Skeletal muscle tissue (tissue), 3 donors: ENCODE measurements at regions not wholly inside any gene's neighbourhood (a gene's known extent, or its start where the extent isn't known, plus 50 kb on each side); places are given as distances from the start of the nearest gene placed in this dataset.
"Not testable (repeated sequence)": the region's sequence is repeated elsewhere in the genome, so short reads cannot be mapped to it uniquely, and the experiment has no call there.

Source experiments
- H3K27ac ChIP-seq: one replicate; pipeline ENCODE4 v1.7.0; 2013; ENCODE audit warnings: mild to moderate bottlenecking, low read depth, low read length, inconsistent platforms
- H3K27me3 ChIP-seq, 3 donors: one replicate each; pipeline ENCODE4 v1.7.0; 2013; ENCODE audit warnings: low read length in 3 of 3; ENCODE audit not compliant: control insufficient read depth in 3 of 3, insufficient read depth in 3 of 3
- H3K36me3 ChIP-seq, 3 donors: one replicate each; pipeline ENCODE4 v1.7.0; 2013; ENCODE audit warnings: low read length in 3 of 3; ENCODE audit not compliant: control insufficient read depth in 3 of 3, insufficient read depth in 3 of 3
- H3K4me1 ChIP-seq, 3 donors: one replicate each; pipeline ENCODE4 v1.7.0; 2013; ENCODE audit warnings: low read length in 3 of 3, mild to moderate bottlenecking in 3 of 3; ENCODE audit not compliant: control insufficient read depth in 3 of 3, insufficient read depth in 3 of 3
- H3K4me3 ChIP-seq, 3 donors: one replicate each; pipeline ENCODE4 v1.7.0; 2013; ENCODE audit warnings: low read length in 3 of 3
- H3K9ac ChIP-seq, 3 donors: one replicate each; pipeline ENCODE4 v1.7.0; 2013; ENCODE audit warnings: low read length in 3 of 3, mild to moderate bottlenecking in 3 of 3, moderate library complexity in 2 of 3, low read depth in 1 of 3
- H3K9me3 ChIP-seq, 3 donors: one replicate each; pipeline ENCODE4 v1.7.0; 2013; ENCODE audit warnings: low read length in 3 of 3; ENCODE audit not compliant: control insufficient read depth in 3 of 3
- donor health status: Osteomylitis.

DNA sequence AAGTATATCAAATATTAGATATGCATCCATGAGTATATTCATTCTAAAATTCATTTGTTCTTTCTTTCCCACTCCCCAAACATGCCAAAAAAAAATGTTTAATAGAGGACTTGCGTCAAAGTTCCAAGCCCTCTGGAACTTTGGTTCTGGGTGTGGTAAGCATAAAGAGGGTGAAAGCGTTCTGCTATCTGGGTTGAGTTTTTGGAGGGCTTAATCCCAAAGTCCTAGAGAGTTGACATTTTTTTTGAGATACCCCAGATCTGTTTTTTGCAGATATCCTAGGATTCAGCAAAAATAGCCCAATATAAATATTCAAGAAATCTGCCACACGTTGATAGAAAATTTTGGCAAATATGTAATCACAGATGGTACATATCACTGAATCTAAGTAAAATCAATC lies 424.3 kb upstream of the CBLB start:
- Histone ChIP-seq H3K4me3 (no peak overlapping the region), H3K9ac (no peak overlapping the region), H3K27ac (no peak overlapping the region), H3K27me3 (no peaks in the 10 kb centered on the region), H3K9me3 (no peaks in the 10 kb centered on the region), H3K36me3 (no peaks in the 10 kb centered on the region), H3K4me1 (no peaks in the 10 kb centered on the region)

DNA sequence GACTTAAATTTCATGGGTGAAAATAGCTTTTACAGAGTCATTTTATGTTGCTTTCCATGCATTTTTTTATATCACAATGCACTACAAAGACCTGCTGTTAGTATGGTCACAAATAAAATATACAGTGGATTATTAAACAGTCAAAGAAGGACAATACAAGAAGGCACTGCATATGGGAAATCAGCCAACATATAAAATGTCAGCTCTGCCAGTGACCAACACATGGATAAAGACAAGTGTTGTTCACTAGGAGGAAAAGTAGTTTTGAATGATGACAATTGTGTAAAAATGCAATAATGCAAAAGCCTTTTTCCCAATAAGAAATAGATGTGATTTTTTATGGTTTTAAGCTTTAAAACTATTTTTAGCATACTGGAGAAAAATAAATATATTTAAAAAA lies 425.3 kb upstream of the CBLB start:
- Histone ChIP-seq H3K36me3 (no peaks in the 10 kb centered on the region), H3K27me3 (no peaks in the 10 kb centered on the region), H3K4me3 (no peak overlapping the region), H3K9ac (no peak overlapping the region), H3K27ac (no peak overlapping the region), H3K4me1 (no peaks in the 10 kb centered on the region), H3K9me3 (no peaks in the 10 kb centered on the region)

DNA sequence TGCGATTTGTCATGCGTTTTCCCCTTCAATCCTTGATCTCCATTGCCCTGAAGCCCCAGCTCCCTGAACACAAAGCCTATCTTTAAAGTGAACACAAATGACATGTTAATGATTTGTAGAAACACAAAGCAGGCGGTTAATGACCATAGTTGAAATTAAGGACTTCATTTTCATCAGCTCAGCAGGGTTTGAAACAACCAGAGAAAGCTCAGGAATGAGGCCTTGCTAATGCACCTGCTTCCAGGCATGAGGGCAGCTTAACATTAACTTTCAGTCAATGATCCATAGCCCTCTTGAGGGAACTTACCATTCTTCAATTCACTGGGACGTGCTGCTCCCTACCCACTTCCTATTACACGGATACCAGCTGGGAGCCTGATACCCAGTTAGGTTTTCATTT lies 427.2 kb upstream of the CBLB start:
- H3K9ac ChIP-seq: no peak overlapping the region
- no peaks in the 10 kb centered on the region for H3K4me1 ChIP-seq
- H3K9me3 ChIP-seq: no peaks in the 10 kb centered on the region
- no peak overlapping the region for H3K4me3 ChIP-seq
- no peak overlapping the region for H3K27ac ChIP-seq
- H3K27me3 ChIP-seq: no peaks in the 10 kb centered on the region
- H3K36me3 ChIP-seq: no peaks in the 10 kb centered on the region

DNA sequence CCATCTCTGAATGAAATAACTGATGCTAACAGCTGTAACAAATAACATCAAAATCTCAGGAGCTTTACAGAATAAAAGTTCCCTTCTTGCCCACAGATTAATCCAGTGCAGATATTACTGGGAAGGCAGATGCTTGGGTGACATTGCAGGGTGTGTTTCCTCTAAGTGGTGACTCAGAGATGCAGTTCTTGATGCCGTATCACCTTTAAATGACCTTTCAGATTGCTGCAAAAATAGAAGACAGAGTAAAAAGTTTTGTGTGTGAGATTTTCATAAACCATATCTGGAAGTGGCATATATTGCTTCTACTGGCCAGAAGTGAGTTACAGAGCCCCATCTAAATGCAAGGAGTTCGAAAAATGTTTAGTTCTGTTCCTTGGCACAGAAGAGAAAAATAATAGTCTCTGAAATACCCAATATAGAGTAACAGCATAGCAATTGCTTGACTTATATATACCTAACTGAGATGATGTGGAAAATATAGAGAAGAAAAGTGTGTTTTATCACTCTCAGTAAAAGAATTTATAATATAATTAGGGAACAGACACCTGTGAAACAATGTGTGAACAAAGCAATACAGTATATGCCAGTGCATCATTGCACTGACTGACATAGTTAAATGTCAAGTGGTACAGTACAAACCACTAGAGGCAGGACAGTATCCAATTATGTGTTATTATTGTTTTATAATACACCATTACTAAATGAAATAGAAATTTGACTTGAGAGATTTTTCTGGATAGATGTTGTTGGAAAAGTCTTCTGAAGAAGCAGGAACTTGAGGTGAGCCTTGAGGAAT lies 430.7 kb upstream of the CBLB start:
- Histone ChIP-seq H3K36me3 (no peaks in the 10 kb centered on the region), H3K4me1 (no peaks in the 10 kb centered on the region), H3K9ac (no peak overlapping the region), H3K27me3 (no peaks in the 10 kb centered on the region), H3K9me3 (no peaks in the 10 kb centered on the region), H3K27ac (no peak overlapping the region), H3K4me3 (no peak overlapping the region)

DNA sequence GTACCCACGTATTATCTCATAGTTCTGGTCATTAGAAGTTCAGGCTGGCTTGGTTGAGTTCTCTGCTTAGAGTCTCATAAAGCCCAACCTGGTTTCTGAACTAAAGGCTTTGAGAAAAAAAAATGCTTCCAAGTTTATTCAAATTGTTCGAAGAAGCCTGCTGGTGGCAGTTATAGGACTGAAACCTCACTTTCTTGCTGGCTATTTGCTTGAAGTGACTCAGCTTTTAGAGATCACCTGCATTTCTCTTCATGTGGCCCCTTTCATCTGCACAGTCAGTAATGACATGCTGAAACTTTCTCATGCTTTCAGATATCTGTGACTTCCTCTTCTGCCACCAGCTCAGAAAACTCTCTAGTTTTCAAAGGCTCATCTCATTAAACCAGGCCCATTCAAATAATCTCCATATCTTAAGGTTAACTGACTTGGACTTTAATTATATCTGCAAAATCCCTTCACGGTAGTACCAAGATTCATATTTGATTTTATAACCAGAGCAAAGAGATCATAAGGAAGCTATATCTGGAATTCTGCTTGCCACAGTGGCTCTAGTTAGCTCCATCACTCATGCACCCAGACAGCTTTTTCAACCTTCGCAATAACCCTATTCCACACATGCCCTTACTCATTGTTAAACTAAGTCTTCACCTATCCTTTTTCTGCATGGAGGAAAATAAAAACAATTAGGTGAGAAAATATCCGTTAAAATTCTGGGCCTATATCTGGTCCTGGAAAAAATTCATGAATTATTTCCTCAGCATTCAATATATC lies 433.8 kb upstream of the CBLB start:
- Histone ChIP-seq H3K36me3 (no peaks in the 10 kb centered on the region), H3K27me3 (no peaks in the 10 kb centered on the region), H3K4me1 (no peaks in the 10 kb centered on the region), H3K27ac (no peak overlapping the region), H3K4me3 (no peak overlapping the region), H3K9me3 (no peaks in the 10 kb centered on the region), H3K9ac (no peak overlapping the region)

DNA sequence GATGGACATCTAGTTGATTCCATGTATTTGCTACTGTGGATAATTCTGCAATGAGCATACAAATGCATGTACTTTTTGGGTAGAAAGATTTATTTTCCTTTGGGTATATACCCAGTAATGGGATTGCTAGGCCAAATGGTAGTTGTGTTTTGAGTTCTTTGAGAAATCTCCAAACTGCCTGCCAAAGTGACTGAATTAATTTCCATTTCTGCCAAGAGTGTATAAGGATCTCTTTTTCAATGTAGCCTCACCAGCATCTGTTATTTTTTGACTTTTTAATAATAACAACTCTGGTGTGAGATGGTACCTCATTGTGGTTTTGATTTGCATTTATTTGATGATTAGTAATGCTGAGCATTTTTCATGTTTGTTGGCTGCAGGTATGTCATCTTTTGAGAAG lies 435.0 kb upstream of the CBLB start:
- H3K4me3 ChIP-seq: no peak overlapping the region
- no peak overlapping the region for H3K27ac ChIP-seq
- no peaks in the 10 kb centered on the region for H3K36me3 ChIP-seq
- no peaks in the 10 kb centered on the region for H3K9me3 ChIP-seq
- no peak overlapping the region for H3K9ac ChIP-seq
- H3K27me3 ChIP-seq: no peaks in the 10 kb centered on the region
- H3K4me1 ChIP-seq: no peaks in the 10 kb centered on the region

DNA sequence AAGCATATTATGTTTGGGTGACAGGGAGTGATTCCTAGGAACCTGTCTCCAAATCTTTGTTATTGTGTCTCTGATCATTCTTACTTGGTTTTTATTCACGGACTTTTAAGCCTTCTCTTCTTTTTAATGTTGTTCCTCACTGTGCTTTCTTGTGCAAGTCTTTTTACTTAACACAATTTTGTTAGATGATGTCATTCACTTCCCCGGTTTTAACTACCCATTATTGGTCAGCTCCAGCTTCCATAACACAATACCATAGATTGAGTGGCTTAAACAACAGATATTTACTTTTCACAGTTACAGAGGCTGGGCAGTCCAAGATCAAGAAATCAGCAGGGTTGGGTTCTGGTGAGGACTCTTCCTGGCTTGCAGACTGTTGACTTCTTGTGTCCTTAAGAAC lies 436.3 kb upstream of the CBLB start:
- H3K36me3 ChIP-seq: no peaks in the 10 kb centered on the region
- no peaks in the 10 kb centered on the region for H3K9me3 ChIP-seq

DNA sequence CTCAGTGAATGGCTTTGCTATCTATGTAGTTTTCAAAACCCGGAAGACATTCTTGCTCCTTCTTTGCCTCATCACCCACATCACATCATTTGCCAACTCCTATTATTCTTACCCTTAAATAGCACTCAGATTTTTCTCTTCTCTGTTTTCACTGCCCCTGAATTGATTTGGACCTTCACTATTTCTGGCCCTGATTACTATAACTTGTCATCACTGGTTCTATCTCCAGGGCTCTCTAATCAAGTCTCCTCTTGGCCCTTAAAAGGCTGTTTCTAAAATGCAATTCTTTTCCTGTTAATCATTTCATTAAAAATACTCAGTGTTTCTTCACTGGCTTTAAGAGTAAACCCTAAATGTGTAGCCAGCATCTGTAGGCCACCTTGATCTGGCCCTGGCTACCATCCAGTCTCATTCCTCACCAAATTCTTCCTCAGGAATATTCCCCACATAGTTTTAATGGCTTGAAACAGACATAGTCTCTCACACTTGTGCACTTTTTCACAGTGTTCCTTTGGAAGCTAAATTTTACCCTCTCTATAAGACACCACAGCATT lies 437.1 kb upstream of the CBLB start:
- Histone ChIP-seq H3K9me3 (no peaks in the 10 kb centered on the region), H3K4me1 (no peaks in the 10 kb centered on the region), H3K9ac (no peak overlapping the region), H3K27me3 (no peaks in the 10 kb centered on the region), H3K36me3 (no peaks in the 10 kb centered on the region), H3K4me3 (no peak overlapping the region), H3K27ac (no peak overlapping the region)

More for the DNA sequence above, 436.3 kb upstream of the CBLB start:
- no peak overlapping the region for H3K9ac ChIP-seq
- H3K27ac ChIP-seq: no peak overlapping the region
- H3K27me3 ChIP-seq: no peaks in the 10 kb centered on the region
- H3K4me3 ChIP-seq: no peak overlapping the region
- H3K4me1 ChIP-seq: no peaks in the 10 kb centered on the region

DNA sequence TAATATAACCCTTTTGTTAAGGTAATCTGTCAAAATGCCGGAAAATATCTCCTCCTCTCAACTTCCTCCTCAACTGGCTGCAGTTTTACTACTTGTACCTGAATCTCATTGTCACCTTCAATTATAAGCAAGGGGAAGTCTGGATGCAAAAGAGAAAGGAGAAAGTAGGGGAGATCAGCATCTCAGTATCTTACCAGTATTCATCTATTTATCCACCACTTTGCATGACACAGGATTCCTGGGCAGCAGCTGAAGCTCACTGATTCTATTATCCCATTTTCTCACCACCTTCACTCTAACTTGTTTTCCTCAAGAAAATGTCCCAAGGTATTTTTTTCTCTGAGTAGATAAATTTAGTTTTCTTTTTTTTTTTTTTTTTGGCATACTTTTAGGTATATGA lies 440.5 kb upstream of the CBLB start:
- Histone ChIP-seq H3K9me3 (no peaks in the 10 kb centered on the region), H3K4me1 (no peaks in the 10 kb centered on the region), H3K27ac (no peak overlapping the region), H3K27me3 (no peaks in the 10 kb centered on the region), H3K36me3 (no peaks in the 10 kb centered on the region), H3K4me3 (no peak overlapping the region), H3K9ac (no peak overlapping the region)

DNA sequence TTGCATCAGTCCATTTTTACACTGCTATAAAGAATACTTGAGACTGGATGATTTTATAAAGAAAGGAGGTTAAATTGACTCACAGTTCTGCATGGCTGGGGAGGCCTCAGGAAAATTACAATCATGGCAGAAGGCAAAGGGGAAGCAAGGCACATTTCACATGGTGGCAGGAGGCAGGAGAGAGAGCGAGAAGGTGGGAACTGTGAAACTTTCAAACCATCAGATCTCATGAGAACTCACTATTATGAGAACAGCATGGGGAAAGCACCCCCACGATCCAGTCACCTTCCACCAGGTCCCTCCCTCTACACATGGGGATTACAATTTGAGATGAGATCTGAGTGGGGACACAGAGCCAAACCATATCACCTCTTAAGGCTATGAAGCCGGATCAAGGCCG lies 441.0 kb upstream of the CBLB start:
- not testable (repeated sequence) for H3K9me3 ChIP-seq, H3K36me3 ChIP-seq, H3K4me1 ChIP-seq, H3K9ac ChIP-seq, H3K27me3 ChIP-seq, H3K27ac ChIP-seq, H3K4me3 ChIP-seq
